Esophagus squamous epithelium (tissue), 4 donors: ENCODE measurements at regions not wholly inside any gene's neighbourhood (a gene's known extent, or its start where the extent isn't known, plus 50 kb on each side); places are given as distances from the start of the nearest gene placed in this dataset.

ENCODE experiments used
- POLR2A ChIP-seq, 4 donors: fragments of 450-650 bp; IDR thresholded peaks; one replicate each; pipeline ENCODE4 v1.6.1; 2017; ENCODE audit warnings: antibody characterized with exemption in 4 of 4, mild to moderate bottlenecking in 4 of 4, moderate library complexity in 3 of 4
- TF ChIP-seq, protein P1 (sequence below), 6 experiments: fragments of 450-650 bp in 4 of 6; fragments of 200-600 bp in 2 of 6; sonication (generic) in 2 of 6; IDR thresholded peaks; one replicate each; pipeline ENCODE4 v1.5.1; 2016 to 2019; ENCODE audit warnings: antibody characterized with exemption in 6 of 6, mild to moderate bottlenecking in 4 of 6, moderate library complexity in 4 of 6

- TF ChIP-seq, protein P1, sequence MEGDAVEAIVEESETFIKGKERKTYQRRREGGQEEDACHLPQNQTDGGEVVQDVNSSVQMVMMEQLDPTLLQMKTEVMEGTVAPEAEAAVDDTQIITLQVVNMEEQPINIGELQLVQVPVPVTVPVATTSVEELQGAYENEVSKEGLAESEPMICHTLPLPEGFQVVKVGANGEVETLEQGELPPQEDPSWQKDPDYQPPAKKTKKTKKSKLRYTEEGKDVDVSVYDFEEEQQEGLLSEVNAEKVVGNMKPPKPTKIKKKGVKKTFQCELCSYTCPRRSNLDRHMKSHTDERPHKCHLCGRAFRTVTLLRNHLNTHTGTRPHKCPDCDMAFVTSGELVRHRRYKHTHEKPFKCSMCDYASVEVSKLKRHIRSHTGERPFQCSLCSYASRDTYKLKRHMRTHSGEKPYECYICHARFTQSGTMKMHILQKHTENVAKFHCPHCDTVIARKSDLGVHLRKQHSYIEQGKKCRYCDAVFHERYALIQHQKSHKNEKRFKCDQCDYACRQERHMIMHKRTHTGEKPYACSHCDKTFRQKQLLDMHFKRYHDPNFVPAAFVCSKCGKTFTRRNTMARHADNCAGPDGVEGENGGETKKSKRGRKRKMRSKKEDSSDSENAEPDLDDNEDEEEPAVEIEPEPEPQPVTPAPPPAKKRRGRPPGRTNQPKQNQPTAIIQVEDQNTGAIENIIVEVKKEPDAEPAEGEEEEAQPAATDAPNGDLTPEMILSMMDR (IDR thresholded peaks at IDR 0.05): no peak
- no peak for TF ChIP-seq POLR2A (IDR thresholded peaks at IDR 0.05)
Measured at GRCh38 chr18:24985586-24985985, 366.4 kb downstream of the ZNF521 start.
